HG02623 (cell line): ENCODE measurements at regions not wholly inside any gene's neighbourhood (a gene's known extent, or its start where the extent isn't known, plus 50 kb on each side); places are given as distances from the start of the nearest gene placed in this dataset.

ENCODE experiments used
- ATAC-seq: cut with Tn5 transposase; IDR thresholded peaks from one replicate; pipeline ENCODE4 v1.9.1; 2021; ENCODE audit warnings: moderate library complexity; ENCODE audit not compliant: unreplicated experiment

- ATAC-seq = no peak
These were observed 443.7 kb downstream of the DSEL start for GRCh38 chr18:67072791-67073190.

- no peak for ATAC-seq
These were observed 447.9 kb downstream of the DSEL start for GRCh38 chr18:67068608-67069007.

DNA sequence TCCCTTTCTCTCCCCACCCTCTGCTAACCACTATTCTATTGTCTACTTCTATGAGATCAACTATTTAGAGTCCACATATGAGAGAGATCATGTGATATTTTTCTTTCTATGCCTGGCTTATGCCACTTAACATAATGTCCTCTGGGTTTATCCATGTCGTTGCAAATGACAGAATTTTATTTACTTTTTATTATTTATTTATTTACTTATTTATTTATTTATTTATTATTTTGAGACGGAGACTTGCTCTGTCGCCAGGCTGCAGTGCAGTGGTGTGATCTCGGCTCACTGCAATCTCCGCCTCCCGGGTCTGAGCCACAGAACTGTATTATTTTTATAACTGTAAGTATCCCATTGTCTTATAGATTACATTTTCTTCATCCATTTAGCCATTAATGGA, 443.4 kb upstream of the CDH19 start:
- ATAC-seq = no peak

DNA sequence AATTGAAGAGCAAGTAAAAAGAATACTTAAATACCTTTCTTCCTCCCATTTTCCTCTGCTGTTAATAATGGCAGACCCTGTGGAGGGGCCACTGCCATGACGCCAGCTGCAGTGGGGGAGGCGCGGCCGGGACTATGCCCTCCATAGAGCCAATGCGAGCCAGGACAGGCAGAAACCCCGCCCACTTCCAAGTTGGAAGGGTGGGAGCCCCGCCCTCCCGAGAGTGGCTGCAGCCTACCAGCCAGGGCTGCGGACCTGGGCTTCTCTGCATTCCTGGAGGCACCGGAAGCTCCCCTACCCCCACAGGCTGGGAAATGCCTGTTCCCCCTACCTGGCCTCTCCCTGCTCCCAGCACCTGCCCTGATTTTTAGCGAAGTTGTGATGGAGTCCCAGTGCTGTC, 439.4 kb upstream of the CDH19 start:
- ATAC-seq = no peak

GRCh38 chr18:67041334-67041733, 437.4 kb upstream of the CDH19 start:
- ATAC-seq = no peak

DNA sequence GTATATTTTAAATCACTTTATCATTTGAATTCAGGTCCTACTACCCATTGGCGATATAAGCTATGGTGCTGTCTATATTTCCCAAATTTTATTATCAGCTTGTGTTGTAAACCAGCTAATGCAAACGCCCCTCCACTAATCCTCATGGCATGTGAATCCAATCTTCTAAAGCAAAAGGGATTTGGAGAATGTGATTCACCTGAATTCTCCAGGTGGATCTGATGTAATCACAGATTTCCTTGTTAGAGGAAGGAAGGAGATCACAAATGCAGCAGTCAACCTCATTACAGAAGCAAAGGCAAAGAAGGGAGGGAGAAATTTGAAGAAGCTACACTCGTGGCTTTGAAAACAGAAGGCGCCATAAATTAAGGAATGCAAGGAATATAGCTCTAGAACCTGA, 431.1 kb upstream of the CDH19 start:
- no peak for ATAC-seq

DNA sequence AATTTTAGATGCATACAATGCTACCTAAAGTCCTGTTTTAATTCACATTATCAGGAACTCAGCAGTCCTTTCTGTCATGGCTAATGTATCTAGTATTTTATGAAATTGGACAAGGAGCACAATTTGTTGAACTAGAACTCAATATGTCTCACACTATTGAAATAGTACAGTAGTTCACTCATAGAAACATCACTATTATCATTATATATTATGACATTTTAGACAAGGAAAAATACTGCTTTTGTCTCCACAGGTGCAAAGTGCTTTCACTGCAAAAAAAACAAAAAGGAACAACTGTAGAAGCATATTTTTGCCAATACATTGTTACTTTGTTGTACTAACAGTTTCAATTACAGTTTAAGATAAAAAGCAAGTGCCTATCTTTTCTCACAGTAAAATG, 419.2 kb upstream of the CDH19 start:
- no peak for ATAC-seq

DNA sequence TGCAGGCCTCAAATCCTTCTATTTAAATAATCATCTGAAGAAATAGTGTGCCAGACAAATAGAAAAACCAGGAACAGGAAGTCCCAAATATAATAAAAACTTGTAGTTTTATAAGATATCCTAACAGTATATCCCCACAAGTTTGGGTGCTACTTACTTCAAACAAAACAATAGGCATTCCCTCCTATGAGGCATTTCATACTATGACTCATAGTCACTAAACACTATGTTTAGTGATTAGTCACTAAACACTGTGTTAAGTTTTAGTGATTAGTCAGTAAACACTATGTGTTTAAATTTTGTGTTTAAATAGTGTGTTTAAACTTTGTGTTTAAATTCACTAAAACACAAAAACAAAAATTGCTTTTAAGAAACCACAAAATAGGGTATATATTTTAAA, 407.0 kb upstream of the CDH19 start:
- ATAC-seq = no peak

GRCh38 chr18:67007999-67008398, 404.1 kb upstream of the CDH19 start:
- no peak for ATAC-seq

DNA sequence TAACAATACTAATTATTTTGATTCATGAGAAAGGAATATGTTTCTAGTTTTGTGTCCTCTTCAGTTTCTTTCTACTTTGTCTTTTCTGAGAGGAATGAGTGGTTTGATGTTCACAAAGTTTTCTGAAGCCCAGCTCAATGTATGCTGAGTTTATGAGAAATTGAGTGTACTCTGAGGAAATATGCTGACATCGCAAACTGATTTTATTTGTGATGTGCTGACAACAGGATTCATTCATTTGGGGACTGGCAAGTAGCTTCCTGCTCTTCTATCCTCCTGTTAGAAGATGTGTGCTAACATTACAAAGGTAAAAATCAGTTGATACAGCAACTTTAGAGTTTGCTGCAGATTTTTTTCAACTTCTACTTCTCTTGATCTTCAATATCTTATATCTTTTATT, 403.2 kb upstream of the CDH19 start:
- ATAC-seq = no peak

GRCh38 chr18:67001052-67001451, 397.2 kb upstream of the CDH19 start:
- no peak for ATAC-seq

GRCh38 chr18:66999003-66999402, 395.1 kb upstream of the CDH19 start:
- ATAC-seq = no peak

DNA sequence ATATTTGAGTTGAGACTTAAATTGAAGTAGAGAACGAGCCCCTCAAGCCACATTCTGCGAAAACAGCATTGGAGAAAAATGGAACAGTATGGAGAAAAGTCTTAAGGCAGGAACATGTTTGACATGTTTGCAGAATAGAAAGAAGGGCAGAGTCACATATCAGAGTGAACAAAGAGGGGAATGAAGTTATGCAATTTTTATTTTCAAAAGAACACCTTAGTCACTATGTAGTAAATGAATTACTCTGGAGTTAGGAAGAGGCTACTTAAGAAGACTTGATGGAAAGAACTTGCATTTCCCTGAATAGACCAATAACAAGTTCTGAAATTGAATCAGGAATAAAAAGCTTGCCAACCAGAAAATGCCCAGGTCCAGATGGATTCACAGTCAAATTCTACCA, 391.4 kb upstream of the CDH19 start:
- no peak for ATAC-seq

GRCh38 chr18:66994790-66995189, 390.9 kb upstream of the CDH19 start:
- ATAC-seq = no peak

DNA sequence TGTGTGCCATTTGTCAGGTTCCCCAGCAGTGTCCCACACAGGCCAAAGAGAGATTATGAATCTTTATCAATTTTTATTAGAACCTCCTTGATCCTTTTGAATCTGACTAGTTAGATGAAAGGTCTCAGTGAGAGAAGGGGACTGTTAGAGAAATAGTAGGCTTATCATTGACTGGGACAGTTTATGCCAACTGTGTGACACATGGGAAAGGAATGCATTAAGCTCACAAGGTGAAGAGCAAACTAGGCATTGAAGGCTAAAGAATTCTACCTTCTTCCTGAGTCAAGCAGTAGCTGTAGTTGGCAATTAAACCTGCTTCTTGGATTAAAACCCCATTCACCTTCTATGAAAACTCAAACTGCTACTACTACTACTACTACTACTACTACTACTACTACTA, 389.6 kb upstream of the CDH19 start:
- no peak for ATAC-seq

- no peak for ATAC-seq
These were observed 387.0 kb upstream of the CDH19 start for GRCh38 chr18:66990909-66991308.

DNA sequence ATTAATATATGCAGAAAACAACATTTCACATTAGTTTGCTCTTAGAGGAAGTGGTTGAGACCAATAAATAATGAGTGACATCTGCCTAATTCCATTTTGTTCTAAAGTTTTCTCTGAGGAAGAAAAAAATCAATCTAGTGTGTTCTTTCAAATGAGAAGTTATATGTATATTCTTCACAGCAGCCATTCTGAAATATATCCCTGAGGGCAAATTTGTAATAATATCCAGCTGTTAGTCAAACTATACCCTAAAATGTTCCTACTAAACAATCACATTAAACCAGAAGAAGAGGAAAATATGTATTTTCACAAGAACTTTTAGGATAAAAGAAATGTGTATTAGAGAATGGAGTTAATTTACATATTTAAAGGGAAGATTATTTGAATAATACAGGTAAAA, 375.1 kb upstream of the CDH19 start:
- ATAC-seq = no peak

DNA sequence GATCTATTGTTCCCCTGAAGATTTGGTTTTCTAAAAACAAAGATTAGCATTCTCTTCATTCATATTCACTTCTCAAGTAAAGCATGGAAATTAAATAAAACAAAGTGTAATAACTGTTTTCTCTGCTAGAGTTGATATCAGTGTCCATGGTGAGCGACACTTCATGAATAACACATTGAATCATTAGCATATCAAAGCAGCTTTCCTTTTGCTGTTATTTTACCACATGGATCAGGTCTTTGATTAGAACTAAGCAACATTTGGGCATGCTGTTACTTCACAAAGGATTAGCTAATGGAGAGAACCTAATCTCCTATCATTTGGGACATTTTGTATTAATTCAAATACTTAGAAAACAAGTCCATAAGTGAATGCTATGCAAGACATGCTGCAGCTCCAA, 368.8 kb upstream of the CDH19 start:
- no peak for ATAC-seq

DNA sequence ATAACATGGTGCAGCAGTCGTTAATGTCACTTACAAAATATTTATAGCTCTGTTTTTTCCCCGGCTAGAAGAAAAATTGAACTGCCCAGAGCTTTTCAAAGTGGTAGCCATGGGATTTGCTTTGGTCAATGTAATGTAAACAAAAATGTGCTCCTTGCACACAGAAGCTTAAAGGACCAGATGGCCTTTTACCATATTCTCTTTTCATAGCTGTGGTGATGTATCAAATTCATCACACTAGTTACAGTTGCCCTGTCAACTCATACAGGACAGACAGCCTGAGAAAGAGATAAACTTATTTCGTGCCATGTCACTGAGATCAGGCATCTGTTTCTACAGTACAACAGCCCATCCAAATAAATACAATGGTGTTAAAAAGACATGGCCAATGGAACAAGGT, 368.1 kb upstream of the CDH19 start:
- ATAC-seq = no peak

GRCh38 chr18:66966171-66966570, 362.3 kb upstream of the CDH19 start:
- ATAC-seq = no peak

GRCh38 chr18:66958309-66958708, 354.4 kb upstream of the CDH19 start:
- no peak for ATAC-seq

GRCh38 chr18:66951750-66952149, 347.9 kb upstream of the CDH19 start:
- ATAC-seq = no peak

GRCh38 chr18:66949419-66949818, 345.5 kb upstream of the CDH19 start:
- ATAC-seq = no peak

GRCh38 chr18:66937546-66937945, 333.7 kb upstream of the CDH19 start:
- no peak for ATAC-seq
